Endothelial cell (in vitro differentiated cells): ENCODE measurements at regions not wholly inside any gene's neighbourhood (a gene's known extent, or its start where the extent isn't known, plus 50 kb on each side); places are given as distances from the start of the nearest gene placed in this dataset.

Experiments used
- DNase-seq: peaks from one replicate; pipeline ENCODE4 v3.0.0; 2021; ENCODE audit warnings: low spot score
- H3K27ac Mint-ChIP-seq: one replicate; pipeline ENCODE4 v1.8.0; 2021; ENCODE audit warnings: mixed read lengths, inconsistent platforms; ENCODE audit not compliant: unreplicated experiment
- H3K27me3 Mint-ChIP-seq: one replicate; pipeline ENCODE4 v1.8.0; 2021; ENCODE audit warnings: mild to moderate bottlenecking, moderate library complexity, mixed read lengths, inconsistent platforms; ENCODE audit not compliant: unreplicated experiment
- H3K36me3 Mint-ChIP-seq: one replicate; pipeline ENCODE4 v1.8.0; 2021; ENCODE audit warnings: mild to moderate bottlenecking, low read depth, mixed read lengths, inconsistent platforms; ENCODE audit not compliant: unreplicated experiment
- H3K4me1 Mint-ChIP-seq: one replicate; pipeline ENCODE4 v1.8.0; 2021; ENCODE audit warnings: mild to moderate bottlenecking, mixed read lengths, inconsistent platforms; ENCODE audit not compliant: unreplicated experiment
- H3K4me3 Mint-ChIP-seq: one replicate; pipeline ENCODE4 v1.8.0; 2021; ENCODE audit warnings: mild to moderate bottlenecking, mixed read lengths, inconsistent platforms; ENCODE audit not compliant: unreplicated experiment
- H3K9me3 Mint-ChIP-seq: one replicate; pipeline ENCODE4 v1.8.0; 2021; ENCODE audit warnings: mixed read lengths, inconsistent platforms; ENCODE audit not compliant: unreplicated experiment
- TF ChIP-seq, protein P1 (sequence below): fragments of 200-600 bp; sonication (generic); IDR thresholded peaks from one replicate; pipeline ENCODE4 v1.5.0; 2021; ENCODE audit warnings: antibody characterized with exemption; ENCODE audit not compliant: unreplicated experiment

DNA sequence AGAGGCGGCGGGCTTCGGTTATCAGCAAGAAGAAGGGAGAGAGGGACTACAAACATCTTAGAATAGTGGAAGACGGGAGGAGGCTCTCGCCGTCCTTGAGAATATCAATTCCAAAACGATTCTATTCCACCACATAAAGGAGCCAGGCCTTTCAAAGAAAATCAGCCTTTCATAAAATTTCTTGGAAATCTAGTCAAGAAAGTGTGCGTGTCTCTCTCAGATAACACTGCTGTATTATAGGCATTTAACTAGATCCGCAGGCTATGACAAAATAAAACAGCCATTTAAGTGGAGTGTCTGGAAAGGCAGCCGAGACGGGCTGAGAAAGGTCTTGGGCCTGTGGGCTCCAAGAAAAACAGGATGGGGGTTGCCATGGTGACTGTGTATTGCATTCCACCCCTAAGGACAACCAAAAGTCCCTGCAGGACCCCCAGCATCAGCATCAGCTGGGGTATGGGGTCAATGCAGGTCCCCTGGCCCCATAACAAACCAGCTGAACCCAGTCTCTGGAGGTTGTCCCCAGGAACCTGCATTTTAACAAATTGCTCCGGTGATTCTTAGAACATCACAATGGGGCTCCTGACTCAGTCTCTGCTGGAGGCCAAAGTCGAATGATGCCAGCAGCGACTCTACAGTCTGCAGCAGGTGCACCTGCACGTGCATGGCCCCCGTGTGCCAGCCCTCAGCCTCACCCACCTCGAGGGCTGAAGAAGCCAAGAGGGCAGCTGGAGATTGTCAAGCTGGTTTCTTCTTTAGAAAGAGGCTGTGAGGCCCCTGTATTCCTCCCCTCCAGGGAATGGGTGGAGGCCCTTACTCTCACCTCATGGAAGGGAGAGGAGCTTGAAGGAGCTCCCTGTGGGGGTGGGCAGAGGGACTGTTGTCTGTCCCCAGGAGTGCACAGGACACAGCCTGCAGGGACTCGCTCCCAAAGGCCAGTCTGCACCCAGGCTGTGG, 287.4 kb downstream of the NPHP4 start:
- H3K36me3 Mint-ChIP-seq: no peaks in the 10 kb centered on the region
- H3K4me1 Mint-ChIP-seq: no peaks in the 10 kb centered on the region
- H3K4me3 Mint-ChIP-seq: no peak overlapping the region
- H3K9me3 Mint-ChIP-seq: no peaks in the 10 kb centered on the region
- DNase-seq: no peak
- no peaks in the 10 kb centered on the region for H3K27me3 Mint-ChIP-seq
- H3K27ac Mint-ChIP-seq: peak overlapping the region; percentile 42
- TF ChIP-seq, protein P1, sequence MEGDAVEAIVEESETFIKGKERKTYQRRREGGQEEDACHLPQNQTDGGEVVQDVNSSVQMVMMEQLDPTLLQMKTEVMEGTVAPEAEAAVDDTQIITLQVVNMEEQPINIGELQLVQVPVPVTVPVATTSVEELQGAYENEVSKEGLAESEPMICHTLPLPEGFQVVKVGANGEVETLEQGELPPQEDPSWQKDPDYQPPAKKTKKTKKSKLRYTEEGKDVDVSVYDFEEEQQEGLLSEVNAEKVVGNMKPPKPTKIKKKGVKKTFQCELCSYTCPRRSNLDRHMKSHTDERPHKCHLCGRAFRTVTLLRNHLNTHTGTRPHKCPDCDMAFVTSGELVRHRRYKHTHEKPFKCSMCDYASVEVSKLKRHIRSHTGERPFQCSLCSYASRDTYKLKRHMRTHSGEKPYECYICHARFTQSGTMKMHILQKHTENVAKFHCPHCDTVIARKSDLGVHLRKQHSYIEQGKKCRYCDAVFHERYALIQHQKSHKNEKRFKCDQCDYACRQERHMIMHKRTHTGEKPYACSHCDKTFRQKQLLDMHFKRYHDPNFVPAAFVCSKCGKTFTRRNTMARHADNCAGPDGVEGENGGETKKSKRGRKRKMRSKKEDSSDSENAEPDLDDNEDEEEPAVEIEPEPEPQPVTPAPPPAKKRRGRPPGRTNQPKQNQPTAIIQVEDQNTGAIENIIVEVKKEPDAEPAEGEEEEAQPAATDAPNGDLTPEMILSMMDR: no peak

DNA sequence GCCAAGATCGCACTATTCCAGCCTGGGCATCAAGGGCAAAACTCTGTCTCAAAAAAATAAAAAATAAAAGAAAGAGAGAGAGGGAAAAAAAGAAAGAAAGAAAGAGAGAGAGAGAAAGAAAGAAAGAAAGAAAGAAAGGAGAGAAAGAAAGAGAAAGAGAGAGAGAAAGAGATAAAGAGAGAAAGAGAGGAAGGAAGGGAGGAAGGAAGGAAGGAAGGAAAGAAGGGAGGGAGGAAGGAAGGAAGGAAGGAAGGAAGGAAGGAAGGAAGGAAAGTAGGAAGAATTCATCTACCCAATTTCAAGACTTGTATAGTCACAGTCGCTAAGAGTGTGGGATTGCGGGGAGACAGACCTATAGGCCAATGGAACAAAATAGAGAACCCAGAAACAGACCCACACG, 290.6 kb downstream of the NPHP4 start:
- Mint-ChIP-seq H3K36me3 (no peaks in the 10 kb centered on the region), H3K4me1 (peaks cover 17% of the 10 kb centered on the region), H3K27me3 (no peaks in the 10 kb centered on the region), H3K9me3 (no peaks in the 10 kb centered on the region), H3K4me3 (no peak overlapping the region), H3K27ac (no peak overlapping the region)
- TF ChIP-seq, protein P1: no peak
- DNase-seq: no peak

DNA sequence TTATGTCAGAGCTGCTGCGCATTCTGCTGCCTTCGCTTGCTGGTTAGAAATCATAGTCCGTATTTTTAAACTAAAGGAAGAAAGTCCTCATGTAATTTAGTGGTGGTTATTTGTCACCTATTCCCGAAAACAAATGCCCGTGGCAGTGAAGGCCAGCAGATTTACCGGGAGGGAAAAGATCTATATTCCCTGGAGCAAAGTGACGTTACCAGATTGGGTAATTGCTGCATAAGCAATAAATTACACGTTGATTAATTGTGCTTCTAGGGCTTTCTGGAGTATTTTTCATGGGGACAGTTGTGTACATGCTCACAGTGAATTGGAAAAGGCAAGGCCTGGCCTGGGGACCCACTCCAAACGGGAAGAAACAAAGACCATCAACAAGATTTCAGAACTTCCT, 298.7 kb downstream of the NPHP4 start:
- Mint-ChIP-seq H3K36me3 (no peaks in the 10 kb centered on the region), H3K4me3 (no peak overlapping the region), H3K9me3 (no peaks in the 10 kb centered on the region), H3K4me1 (peaks cover 21% of the 10 kb centered on the region), H3K27me3 (no peaks in the 10 kb centered on the region), H3K27ac (no peak overlapping the region)
- no peak for DNase-seq
- TF ChIP-seq, protein P1: no peak

DNA sequence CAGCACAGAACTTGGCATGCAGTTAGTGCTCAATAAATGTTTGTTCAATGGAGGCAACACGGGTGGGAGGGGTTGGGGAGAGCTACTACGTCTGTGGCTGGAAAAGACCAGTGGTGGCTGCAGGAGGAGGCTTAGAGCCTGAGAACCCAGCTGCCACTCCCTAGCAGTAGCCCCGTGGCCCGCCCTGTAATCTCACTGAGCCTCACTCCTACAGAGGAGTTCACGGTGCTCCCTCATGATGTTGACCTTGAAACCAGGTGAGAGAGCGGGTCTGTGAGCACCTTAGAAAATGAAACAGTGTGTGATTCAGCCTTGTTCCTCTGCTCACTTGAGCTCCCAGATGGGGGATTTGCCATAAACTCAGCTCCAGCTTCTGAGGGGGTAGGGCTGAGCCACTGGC, 299.6 kb downstream of the NPHP4 start:
- Mint-ChIP-seq H3K4me3 (no peak overlapping the region), H3K27me3 (no peaks in the 10 kb centered on the region), H3K36me3 (no peaks in the 10 kb centered on the region), H3K9me3 (no peaks in the 10 kb centered on the region), H3K27ac (no peak overlapping the region), H3K4me1 (peaks cover 13% of the 10 kb centered on the region)
- TF ChIP-seq, protein P1: no peak
- DNase-seq: no peak

DNA sequence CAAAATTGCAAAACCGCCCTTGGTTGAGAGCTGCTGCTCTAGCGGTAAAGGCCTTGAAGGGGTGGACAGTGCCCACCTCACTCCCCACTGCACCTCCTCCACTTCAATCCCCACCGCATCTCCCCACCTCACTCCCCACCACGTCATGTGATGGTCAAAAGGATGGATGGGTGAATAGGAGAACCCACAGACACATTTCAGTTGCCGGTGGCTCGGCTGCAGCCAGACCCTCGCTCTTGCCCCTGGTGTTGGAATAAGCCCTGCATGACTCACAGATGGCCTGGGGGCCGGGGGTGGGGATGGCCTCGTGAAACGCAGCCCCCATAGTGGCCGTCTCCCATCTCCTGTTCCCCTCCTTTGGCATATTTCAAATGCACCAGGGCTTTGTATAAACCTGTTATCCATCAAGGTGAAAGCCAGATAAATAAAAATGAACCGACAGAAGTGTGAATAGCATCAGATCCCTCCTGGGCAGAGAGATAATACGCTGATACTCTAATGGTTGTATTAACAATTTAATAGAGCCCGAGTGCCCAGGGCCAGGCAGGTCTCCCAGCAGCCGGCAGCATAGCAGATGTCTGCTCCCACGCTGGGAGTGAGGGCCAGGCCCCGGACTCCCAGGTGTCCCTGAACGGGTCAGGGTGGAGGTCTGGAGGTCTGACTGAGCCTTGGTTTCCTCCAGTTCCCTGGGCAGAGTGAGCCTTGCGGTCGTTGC, 300.3 kb downstream of the NPHP4 start:
- Mint-ChIP-seq H3K4me1 (peaks cover 12% of the 10 kb centered on the region), H3K27me3 (peaks cover 1% of the 10 kb centered on the region), H3K9me3 (no peaks in the 10 kb centered on the region), H3K36me3 (no peaks in the 10 kb centered on the region), H3K27ac (no peak overlapping the region), H3K4me3 (no peak overlapping the region)
- no peak for DNase-seq
- TF ChIP-seq, protein P1: no peak
